ENCODE measurements at regions not wholly inside any gene's neighbourhood (a gene's known extent, or its start where the extent isn't known, plus 50 kb on each side); places are given as distances from the start of the nearest gene placed in this dataset.

- TF ChIP-seq, protein P1, sequence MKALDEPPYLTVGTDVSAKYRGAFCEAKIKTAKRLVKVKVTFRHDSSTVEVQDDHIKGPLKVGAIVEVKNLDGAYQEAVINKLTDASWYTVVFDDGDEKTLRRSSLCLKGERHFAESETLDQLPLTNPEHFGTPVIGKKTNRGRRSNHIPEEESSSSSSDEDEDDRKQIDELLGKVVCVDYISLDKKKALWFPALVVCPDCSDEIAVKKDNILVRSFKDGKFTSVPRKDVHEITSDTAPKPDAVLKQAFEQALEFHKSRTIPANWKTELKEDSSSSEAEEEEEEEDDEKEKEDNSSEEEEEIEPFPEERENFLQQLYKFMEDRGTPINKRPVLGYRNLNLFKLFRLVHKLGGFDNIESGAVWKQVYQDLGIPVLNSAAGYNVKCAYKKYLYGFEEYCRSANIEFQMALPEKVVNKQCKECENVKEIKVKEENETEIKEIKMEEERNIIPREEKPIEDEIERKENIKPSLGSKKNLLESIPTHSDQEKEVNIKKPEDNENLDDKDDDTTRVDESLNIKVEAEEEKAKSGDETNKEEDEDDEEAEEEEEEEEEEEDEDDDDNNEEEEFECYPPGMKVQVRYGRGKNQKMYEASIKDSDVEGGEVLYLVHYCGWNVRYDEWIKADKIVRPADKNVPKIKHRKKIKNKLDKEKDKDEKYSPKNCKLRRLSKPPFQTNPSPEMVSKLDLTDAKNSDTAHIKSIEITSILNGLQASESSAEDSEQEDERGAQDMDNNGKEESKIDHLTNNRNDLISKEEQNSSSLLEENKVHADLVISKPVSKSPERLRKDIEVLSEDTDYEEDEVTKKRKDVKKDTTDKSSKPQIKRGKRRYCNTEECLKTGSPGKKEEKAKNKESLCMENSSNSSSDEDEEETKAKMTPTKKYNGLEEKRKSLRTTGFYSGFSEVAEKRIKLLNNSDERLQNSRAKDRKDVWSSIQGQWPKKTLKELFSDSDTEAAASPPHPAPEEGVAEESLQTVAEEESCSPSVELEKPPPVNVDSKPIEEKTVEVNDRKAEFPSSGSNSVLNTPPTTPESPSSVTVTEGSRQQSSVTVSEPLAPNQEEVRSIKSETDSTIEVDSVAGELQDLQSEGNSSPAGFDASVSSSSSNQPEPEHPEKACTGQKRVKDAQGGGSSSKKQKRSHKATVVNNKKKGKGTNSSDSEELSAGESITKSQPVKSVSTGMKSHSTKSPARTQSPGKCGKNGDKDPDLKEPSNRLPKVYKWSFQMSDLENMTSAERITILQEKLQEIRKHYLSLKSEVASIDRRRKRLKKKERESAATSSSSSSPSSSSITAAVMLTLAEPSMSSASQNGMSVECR (CRISPR knock-in tag; IDR thresholded peaks at IDR 0.05; ENCODE audit: borderline replicate concordance), result no peak
- TF ChIP-seq JUN (CRISPR knock-in tag; IDR thresholded peaks at IDR 0.05) (no peak), RELA (CRISPR knock-in tag; IDR thresholded peaks at IDR 0.05; ENCODE audit: borderline replicate concordance) (no peak), TCF7 (CRISPR knock-in tag; IDR thresholded peaks at IDR 0.05; ENCODE audit: low read depth) (no peak), CREM (CRISPR knock-in tag; IDR thresholded peaks at IDR 0.05) (no peak), ZNF317 (CRISPR knock-in tag; IDR thresholded peaks at IDR 0.05; ENCODE audit: borderline replicate concordance, low read depth) (no peak)
These were observed 153.7 kb downstream of the HHIPL2 start (continued) for GRCh38 chr1:222394224-222394623.

GRCh38 chr1:222392556-222392955 lies 155.3 kb downstream of the HHIPL2 start:
- no peaks in the 10 kb centered on the region for H3K9me3 Mint-ChIP-seq
- H3K4me3 Mint-ChIP-seq, result no peak overlapping the region
- POLR2A ChIA-PET, result no interaction called here
- DNase-seq (ENCODE audit: low spot score) (no peak), ATAC-seq (no peak)
- no peaks in the 10 kb centered on the region; the same call in 1 of the 2 replicates for H3K27me3 Mint-ChIP-seq (ENCODE audit: low read depth)
- no peaks in the 10 kb centered on the region for H3K36me3 Mint-ChIP-seq
- no peaks in the 10 kb centered on the region for H3K4me1 Mint-ChIP-seq
- no peak overlapping the region for H3K27ac Mint-ChIP-seq
- TF ChIP-seq CDX4 (CRISPR knock-in tag; IDR thresholded peaks at IDR 0.05; ENCODE audit: borderline replicate concordance), result no peak
- TF ChIP-seq GABPB1 (CRISPR knock-in tag; IDR thresholded peaks at IDR 0.05), result no peak
- TF ChIP-seq ZNF423 (CRISPR knock-in tag; IDR thresholded peaks at IDR 0.05), result no peak
- TF ChIP-seq, protein P2, sequence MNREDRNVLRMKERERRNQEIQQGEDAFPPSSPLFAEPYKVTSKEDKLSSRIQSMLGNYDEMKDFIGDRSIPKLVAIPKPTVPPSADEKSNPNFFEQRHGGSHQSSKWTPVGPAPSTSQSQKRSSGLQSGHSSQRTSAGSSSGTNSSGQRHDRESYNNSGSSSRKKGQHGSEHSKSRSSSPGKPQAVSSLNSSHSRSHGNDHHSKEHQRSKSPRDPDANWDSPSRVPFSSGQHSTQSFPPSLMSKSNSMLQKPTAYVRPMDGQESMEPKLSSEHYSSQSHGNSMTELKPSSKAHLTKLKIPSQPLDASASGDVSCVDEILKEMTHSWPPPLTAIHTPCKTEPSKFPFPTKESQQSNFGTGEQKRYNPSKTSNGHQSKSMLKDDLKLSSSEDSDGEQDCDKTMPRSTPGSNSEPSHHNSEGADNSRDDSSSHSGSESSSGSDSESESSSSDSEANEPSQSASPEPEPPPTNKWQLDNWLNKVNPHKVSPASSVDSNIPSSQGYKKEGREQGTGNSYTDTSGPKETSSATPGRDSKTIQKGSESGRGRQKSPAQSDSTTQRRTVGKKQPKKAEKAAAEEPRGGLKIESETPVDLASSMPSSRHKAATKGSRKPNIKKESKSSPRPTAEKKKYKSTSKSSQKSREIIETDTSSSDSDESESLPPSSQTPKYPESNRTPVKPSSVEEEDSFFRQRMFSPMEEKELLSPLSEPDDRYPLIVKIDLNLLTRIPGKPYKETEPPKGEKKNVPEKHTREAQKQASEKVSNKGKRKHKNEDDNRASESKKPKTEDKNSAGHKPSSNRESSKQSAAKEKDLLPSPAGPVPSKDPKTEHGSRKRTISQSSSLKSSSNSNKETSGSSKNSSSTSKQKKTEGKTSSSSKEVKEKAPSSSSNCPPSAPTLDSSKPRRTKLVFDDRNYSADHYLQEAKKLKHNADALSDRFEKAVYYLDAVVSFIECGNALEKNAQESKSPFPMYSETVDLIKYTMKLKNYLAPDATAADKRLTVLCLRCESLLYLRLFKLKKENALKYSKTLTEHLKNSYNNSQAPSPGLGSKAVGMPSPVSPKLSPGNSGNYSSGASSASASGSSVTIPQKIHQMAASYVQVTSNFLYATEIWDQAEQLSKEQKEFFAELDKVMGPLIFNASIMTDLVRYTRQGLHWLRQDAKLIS (CRISPR knock-in tag; IDR thresholded peaks at IDR 0.05; ENCODE audit: borderline replicate concordance), result no peak
- TF ChIP-seq EMX1 (CRISPR knock-in tag; IDR thresholded peaks at IDR 0.05), result no peak
- CTCF ChIA-PET, result no interaction called here

- no peaks in the 10 kb centered on the region for H3K4me1 Mint-ChIP-seq
- no peaks in the 10 kb centered on the region for H3K9me3 Mint-ChIP-seq
- H3K27me3 Mint-ChIP-seq (ENCODE audit: low read depth), result no peaks in the 10 kb centered on the region; the same call in 1 of the 2 replicates
- ChIA-PET POLR2A (no interaction called here), CTCF (no interaction called here)
- H3K4me3 Mint-ChIP-seq, result no peak overlapping the region
- ATAC-seq, result no peak
- no peak overlapping the region for H3K27ac Mint-ChIP-seq
- H3K36me3 Mint-ChIP-seq, result no peaks in the 10 kb centered on the region
- no peak for DNase-seq (ENCODE audit: low spot score)
- TF ChIP-seq ZNF423 (CRISPR knock-in tag; IDR thresholded peaks at IDR 0.05), result no peak
- no peak for TF ChIP-seq CREB1 (CRISPR knock-in tag; IDR thresholded peaks at IDR 0.05)
- TF ChIP-seq RORB (CRISPR knock-in tag; IDR thresholded peaks at IDR 0.05), result no peak
- no peak for TF ChIP-seq MAX (CRISPR knock-in tag; IDR thresholded peaks at IDR 0.05)
- no peak for TF ChIP-seq ZNF416 (CRISPR knock-in tag; IDR thresholded peaks at IDR 0.05)
- TF ChIP-seq, protein P3, sequence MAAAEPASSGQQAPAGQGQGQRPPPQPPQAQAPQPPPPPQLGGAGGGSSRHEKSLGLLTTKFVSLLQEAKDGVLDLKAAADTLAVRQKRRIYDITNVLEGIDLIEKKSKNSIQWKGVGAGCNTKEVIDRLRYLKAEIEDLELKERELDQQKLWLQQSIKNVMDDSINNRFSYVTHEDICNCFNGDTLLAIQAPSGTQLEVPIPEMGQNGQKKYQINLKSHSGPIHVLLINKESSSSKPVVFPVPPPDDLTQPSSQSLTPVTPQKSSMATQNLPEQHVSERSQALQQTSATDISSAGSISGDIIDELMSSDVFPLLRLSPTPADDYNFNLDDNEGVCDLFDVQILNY (CRISPR knock-in tag; IDR thresholded peaks at IDR 0.05), result no peak
- TF ChIP-seq ZNF425 (CRISPR knock-in tag; conservative IDR thresholded peaks at IDR 0.05), result no peak
- no peak for TF ChIP-seq SOX15 (CRISPR knock-in tag; IDR thresholded peaks at IDR 0.05)
- TF ChIP-seq TCF7 (CRISPR knock-in tag; IDR thresholded peaks at IDR 0.05; ENCODE audit: low read depth), result no peak
- TF ChIP-seq ZNF396 (CRISPR knock-in tag; IDR thresholded peaks at IDR 0.05; ENCODE audit: borderline replicate concordance), result no peak
- TF ChIP-seq CREM (CRISPR knock-in tag; IDR thresholded peaks at IDR 0.05), result no peak
- no peak for TF ChIP-seq ZSCAN18 (CRISPR knock-in tag; IDR thresholded peaks at IDR 0.05)
- TF ChIP-seq ZNF317 (CRISPR knock-in tag; IDR thresholded peaks at IDR 0.05; ENCODE audit: borderline replicate concordance, low read depth), result no peak
These were observed 157.7 kb downstream of the HHIPL2 start for GRCh38 chr1:222390181-222390580.

Data from WTC11 (cell line).